SJSA1 (cell line): ENCODE measurements at regions not wholly inside any gene's neighbourhood (a gene's known extent, or its start where the extent isn't known, plus 50 kb on each side); places are given as distances from the start of the nearest gene placed in this dataset.
"Not testable (repeated sequence)": the region's sequence is repeated elsewhere in the genome, so short reads cannot be mapped to it uniquely, and the experiment has no call there.

Experiments
- DNase-seq, 2 experiments: peaks; one replicate each; pipeline ENCODE4 v3.0.0-alpha.2; 2015 to 2020; ENCODE audit warnings: low spot score in 2 of 2, low read depth in 1 of 2
- H3K27ac ChIP-seq: fragments of 250-450 bp; sonication (Bioruptor Pico); 2 replicates; pipeline ENCODE4 v1.5.1; 2020; ENCODE audit warnings: mild to moderate bottlenecking, moderate library complexity
- H3K27me3 ChIP-seq: fragments of 250-450 bp; sonication (Bioruptor Pico); replicated peaks from 2 replicates; pipeline ENCODE4 v1.5.1; 2020; ENCODE audit warnings: mild to moderate bottlenecking, moderate library complexity
- H3K36me3 ChIP-seq: fragments of 250-450 bp; sonication (Bioruptor Pico); 2 replicates; pipeline ENCODE4 v1.5.1; 2020; ENCODE audit warnings: mild to moderate bottlenecking
- H3K4me1 ChIP-seq: fragments of 250-450 bp; sonication (Bioruptor Pico); replicated peaks from 2 replicates; pipeline ENCODE4 v1.6.1; 2021; ENCODE audit warnings: mild to moderate bottlenecking
- H3K4me3 ChIP-seq: fragments of 250-450 bp; sonication (Bioruptor Pico); 2 replicates; pipeline ENCODE4 v1.5.1; 2020; ENCODE audit warnings: mild to moderate bottlenecking
- H3K9me3 ChIP-seq: fragments of 250-450 bp; sonication (Bioruptor Pico); replicated peaks from 2 replicates; pipeline ENCODE4 v1.5.1; 2020; ENCODE audit warnings: mild to moderate bottlenecking

GRCh38 chr13:34719060-34719875 is 222.8 kb upstream of the NBEA start:
- Histone ChIP-seq H3K27ac (no peak overlapping the region), H3K9me3 (no peaks in the 10 kb centered on the region), H3K27me3 (no peaks in the 10 kb centered on the region), H3K36me3 (no peaks in the 10 kb centered on the region), H3K4me1 (no peaks in the 10 kb centered on the region), H3K4me3 (no peak overlapping the region)
- DNase-seq, result no peak

- no peak for DNase-seq
- no peaks in the 10 kb centered on the region for H3K9me3 ChIP-seq
- no peaks in the 10 kb centered on the region for H3K4me1 ChIP-seq
- no peaks in the 10 kb centered on the region for H3K36me3 ChIP-seq
- H3K27me3 ChIP-seq, result no peaks in the 10 kb centered on the region
- no peak overlapping the region for H3K27ac ChIP-seq
- H3K4me3 ChIP-seq, result no peak overlapping the region
Observed at GRCh38 chr13:34720618-34721017, 221.5 kb upstream of the NBEA start.

GRCh38 chr13:34721631-34722595 is 220.2 kb upstream of the NBEA start:
- H3K4me1 ChIP-seq, result no peaks in the 10 kb centered on the region
- no peak overlapping the region for H3K4me3 ChIP-seq
- H3K36me3 ChIP-seq, result no peaks in the 10 kb centered on the region
- DNase-seq, result no peak
- H3K9me3 ChIP-seq, result no peaks in the 10 kb centered on the region
- H3K27me3 ChIP-seq, result no peaks in the 10 kb centered on the region
- H3K27ac ChIP-seq, result no peak overlapping the region

GRCh38 chr13:34722922-34723321 is 219.1 kb upstream of the NBEA start:
- Histone ChIP-seq H3K36me3 (no peaks in the 10 kb centered on the region), H3K9me3 (no peaks in the 10 kb centered on the region), H3K27me3 (no peaks in the 10 kb centered on the region), H3K27ac (no peak overlapping the region), H3K4me3 (no peak overlapping the region), H3K4me1 (no peaks in the 10 kb centered on the region)
- DNase-seq, result no peak

GRCh38 chr13:34730961-34731360 is 211.1 kb upstream of the NBEA start:
- Histone ChIP-seq H3K4me3 (no peak overlapping the region), H3K9me3 (no peaks in the 10 kb centered on the region), H3K4me1 (no peaks in the 10 kb centered on the region), H3K27me3 (no peaks in the 10 kb centered on the region), H3K36me3 (no peaks in the 10 kb centered on the region), H3K27ac (no peak overlapping the region)
- DNase-seq, result no peak

GRCh38 chr13:34731486-34731885 is 210.6 kb upstream of the NBEA start:
- H3K4me3 ChIP-seq, result no peak overlapping the region
- no peaks in the 10 kb centered on the region for H3K27me3 ChIP-seq
- no peak for DNase-seq
- no peaks in the 10 kb centered on the region for H3K36me3 ChIP-seq
- no peaks in the 10 kb centered on the region for H3K9me3 ChIP-seq
- no peak overlapping the region for H3K27ac ChIP-seq
- no peaks in the 10 kb centered on the region for H3K4me1 ChIP-seq

GRCh38 chr13:34733721-34734120 is 208.3 kb upstream of the NBEA start:
- H3K4me1 ChIP-seq, result no peaks in the 10 kb centered on the region

GRCh38 chr13:34734932-34735331 is 207.1 kb upstream of the NBEA start:
- no peaks in the 10 kb centered on the region for H3K36me3 ChIP-seq
- no peaks in the 10 kb centered on the region for H3K9me3 ChIP-seq
- H3K27me3 ChIP-seq, result no peaks in the 10 kb centered on the region
- no peak overlapping the region for H3K27ac ChIP-seq
- no peaks in the 10 kb centered on the region for H3K4me1 ChIP-seq
- DNase-seq, result no peak
- no peak overlapping the region for H3K4me3 ChIP-seq

More at GRCh38 chr13:34733721-34734120, 208.3 kb upstream of the NBEA start:
- DNase-seq, result no peak
- H3K4me3 ChIP-seq, result no peak overlapping the region
- H3K9me3 ChIP-seq, result no peaks in the 10 kb centered on the region
- no peaks in the 10 kb centered on the region for H3K36me3 ChIP-seq
- H3K27me3 ChIP-seq, result no peaks in the 10 kb centered on the region
- H3K27ac ChIP-seq, result no peak overlapping the region

GRCh38 chr13:34738254-34738992 is 203.6 kb upstream of the NBEA start:
- H3K9me3 ChIP-seq, result no peaks in the 10 kb centered on the region
- H3K36me3 ChIP-seq, result no peaks in the 10 kb centered on the region
- H3K4me1 ChIP-seq, result no peaks in the 10 kb centered on the region
- DNase-seq, result no peak
- no peaks in the 10 kb centered on the region for H3K27me3 ChIP-seq
- no peak overlapping the region for H3K4me3 ChIP-seq
- no peak overlapping the region for H3K27ac ChIP-seq

- H3K9me3 ChIP-seq, H3K27ac ChIP-seq, H3K4me1 ChIP-seq, H3K4me3 ChIP-seq, DNase-seq, H3K27me3 ChIP-seq, H3K36me3 ChIP-seq: not testable (repeated sequence)
Observed at GRCh38 chr13:34747056-34747455, 195.0 kb upstream of the NBEA start.

- Histone ChIP-seq H3K27me3 (no peaks in the 10 kb centered on the region), H3K9me3 (no peaks in the 10 kb centered on the region), H3K27ac (no peak overlapping the region), H3K4me1 (no peaks in the 10 kb centered on the region), H3K4me3 (no peak overlapping the region), H3K36me3 (no peaks in the 10 kb centered on the region)
- DNase-seq, result no peak
Observed at GRCh38 chr13:34747507-34747906, 194.6 kb upstream of the NBEA start.

- H3K9me3 ChIP-seq, result no peaks in the 10 kb centered on the region
- no peak overlapping the region for H3K4me3 ChIP-seq
- H3K27me3 ChIP-seq, result no peaks in the 10 kb centered on the region
- no peaks in the 10 kb centered on the region for H3K4me1 ChIP-seq
- H3K27ac ChIP-seq, result no peak overlapping the region
- no peak for DNase-seq
- H3K36me3 ChIP-seq, result no peaks in the 10 kb centered on the region
Observed at GRCh38 chr13:34748073-34748472, 194.0 kb upstream of the NBEA start.

GRCh38 chr13:34748596-34748995 is 193.5 kb upstream of the NBEA start:
- Histone ChIP-seq H3K27ac (no peak overlapping the region), H3K4me3 (no peak overlapping the region), H3K36me3 (no peaks in the 10 kb centered on the region), H3K4me1 (no peaks in the 10 kb centered on the region), H3K9me3 (no peaks in the 10 kb centered on the region), H3K27me3 (no peaks in the 10 kb centered on the region)
- DNase-seq, result no peak
